Liver (tissue), 3 donors: ENCODE measurements at regions not wholly inside any gene's neighbourhood (a gene's known extent, or its start where the extent isn't known, plus 50 kb on each side); places are given as distances from the start of the nearest gene placed in this dataset.

Experiments
- ATF3 ChIP-seq: IDR thresholded peaks from 2 replicates; pipeline ENCODE4 v1.6.1; 2016; ENCODE audit warnings: antibody characterized with exemption
- CTCF ChIP-seq: fragments of 150-350 bp; IDR thresholded peaks from 2 replicates; pipeline ENCODE4 v1.5.1; 2017; ENCODE audit warnings: improper control_type of control experiment, low read depth, low read length; ENCODE audit not compliant: missing input control
- EGR1 ChIP-seq, 2 donors: IDR thresholded peaks; 2 replicates each; pipeline ENCODE4 v1.6.1; 2016 to 2018; ENCODE audit warnings: antibody characterized with exemption in 2 of 2, low read depth in 2 of 2
- GABPA ChIP-seq, 2 donors: IDR thresholded peaks in 1 of 2; conservative IDR thresholded peaks in 1 of 2; 2 replicates each; pipeline ENCODE4 v1.6.1; 2016; ENCODE audit warnings: antibody characterized with exemption in 2 of 2, mild to moderate bottlenecking in 1 of 2, moderate library complexity in 1 of 2
- HNF4A ChIP-seq, 2 donors: conservative IDR thresholded peaks; 2 replicates each; pipeline ENCODE4 v1.6.1; 2016; ENCODE audit warnings: antibody characterized with exemption in 2 of 2, mild to moderate bottlenecking in 2 of 2
- HNF4G ChIP-seq: IDR thresholded peaks from 2 replicates; pipeline ENCODE4 v1.6.1; 2016; ENCODE audit warnings: antibody characterized with exemption
- RAD21 ChIP-seq, 2 donors: IDR thresholded peaks; 2 replicates each; pipeline ENCODE4 v1.6.1; 2016; ENCODE audit warnings: antibody characterized with exemption in 2 of 2, mild to moderate bottlenecking in 2 of 2
- REST ChIP-seq: IDR thresholded peaks from 2 replicates; pipeline ENCODE4 v1.6.1; 2016; ENCODE audit warnings: antibody characterized with exemption, mild to moderate bottlenecking
- SP1 ChIP-seq: IDR thresholded peaks from 2 replicates; pipeline ENCODE4 v1.6.1; 2018; ENCODE audit warnings: antibody characterized with exemption, mild to moderate bottlenecking
- TAF1 ChIP-seq: conservative IDR thresholded peaks from 2 replicates; pipeline ENCODE4 v1.6.1; 2016; ENCODE audit warnings: antibody characterized with exemption, mild to moderate bottlenecking
- YY1 ChIP-seq: IDR thresholded peaks from 2 replicates; pipeline ENCODE4 v1.6.1; 2016; ENCODE audit warnings: antibody characterized with exemption, mild to moderate bottlenecking
- ZBTB33 ChIP-seq: IDR thresholded peaks from 2 replicates; pipeline ENCODE4 v1.6.1; 2016; ENCODE audit warnings: antibody characterized with exemption
- donor health status: healthy.
- donor health status: healthy.

- TF ChIP-seq CTCF (no peak), YY1 (no peak), ATF3 (no peak), HNF4A (conservative IDR thresholded peaks at IDR 0.05) (no peak), SP1 (no peak), GABPA (IDR thresholded peaks at IDR 0.05 in 1 of 2, conservative IDR thresholded peaks at IDR 0.05 in 1 of 2) (no peak), RAD21 (IDR thresholded peaks at IDR 0.05) (no peak), TAF1 (no peak), ZBTB33 (no peak), HNF4G (no peak), EGR1 (IDR thresholded peaks at IDR 0.05; ENCODE audit: low read depth in 2 of 2) (no peak), REST (no peak)
These were observed 51.8 kb upstream of the IGLL5 start for GRCh38 chr22:22835771-22836291.
